HG03565 (cell line): ENCODE measurements at regions not wholly inside any gene's neighbourhood (a gene's known extent, or its start where the extent isn't known, plus 50 kb on each side); places are given as distances from the start of the nearest gene placed in this dataset.

ENCODE experiments used
- ATAC-seq: cut with Tn5 transposase; IDR thresholded peaks from one replicate; pipeline ENCODE4 v1.9.1; 2021; ENCODE audit warnings: mild to moderate bottlenecking, moderate library complexity; ENCODE audit not compliant: unreplicated experiment

GRCh38 chr21:41653954-41654491 is 112.8 kb downstream of the RIPK4 start:
- ATAC-seq = no peak

DNA sequence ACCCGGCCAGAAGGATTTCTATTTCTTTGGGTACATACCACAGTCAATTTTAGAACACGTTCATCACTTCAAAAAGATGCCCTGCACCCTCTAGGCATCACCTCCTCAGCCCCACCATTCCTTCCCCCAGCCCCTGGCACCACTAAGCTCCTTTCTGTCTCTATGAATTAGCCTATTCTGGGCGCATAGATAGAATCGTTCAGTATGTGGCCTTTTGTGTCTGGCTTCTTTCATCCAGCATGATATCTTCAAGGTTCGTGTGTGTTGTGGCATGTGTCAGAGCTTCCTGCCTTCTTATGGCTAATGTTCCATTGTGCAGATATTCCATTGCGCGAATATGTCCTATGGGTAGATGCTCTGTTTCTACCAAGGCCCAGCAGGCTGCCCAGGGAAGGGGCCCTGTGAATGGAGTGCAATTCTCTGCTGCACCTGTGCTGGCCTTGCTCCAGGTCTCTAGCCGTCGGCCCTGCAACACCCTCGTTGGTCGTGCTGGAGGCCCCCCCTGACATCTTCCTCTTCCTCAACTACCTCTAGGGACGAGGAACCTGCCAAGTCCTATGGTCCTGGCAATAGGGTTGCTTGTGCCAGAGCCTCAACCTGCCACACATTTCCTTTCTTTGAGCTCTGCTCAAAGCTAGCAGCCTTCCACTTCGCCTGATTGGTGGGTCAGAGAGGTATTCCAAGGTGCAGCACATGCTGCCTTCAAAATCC is 113.5 kb downstream of the RIPK4 start:
- no peak for ATAC-seq

- no peak for ATAC-seq
Observed at GRCh38 chr21:41651830-41652229, 115.0 kb downstream of the RIPK4 start.

DNA sequence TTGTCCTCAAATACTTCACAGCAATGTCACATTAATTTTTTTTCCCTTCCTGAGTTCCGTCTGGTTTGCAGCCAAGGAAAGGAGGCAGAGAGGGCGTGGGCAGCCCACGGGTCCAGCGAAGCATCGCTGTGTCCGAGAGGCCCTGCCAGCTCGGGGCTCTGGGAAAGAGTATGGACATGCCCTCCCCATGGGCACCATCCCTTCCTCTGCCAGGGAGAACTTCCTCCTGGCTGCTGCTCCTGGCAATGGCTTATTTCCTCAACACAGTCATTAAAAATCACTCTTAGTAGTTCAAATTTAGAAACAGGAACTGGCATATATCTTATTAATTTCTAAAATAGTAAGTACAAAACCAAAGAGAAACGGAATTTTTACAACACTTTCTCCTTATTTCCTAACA is 115.4 kb downstream of the RIPK4 start:
- no peak for ATAC-seq

- ATAC-seq = no peak
Observed at GRCh38 chr21:41650526-41651145, 116.2 kb downstream of the RIPK4 start.

DNA sequence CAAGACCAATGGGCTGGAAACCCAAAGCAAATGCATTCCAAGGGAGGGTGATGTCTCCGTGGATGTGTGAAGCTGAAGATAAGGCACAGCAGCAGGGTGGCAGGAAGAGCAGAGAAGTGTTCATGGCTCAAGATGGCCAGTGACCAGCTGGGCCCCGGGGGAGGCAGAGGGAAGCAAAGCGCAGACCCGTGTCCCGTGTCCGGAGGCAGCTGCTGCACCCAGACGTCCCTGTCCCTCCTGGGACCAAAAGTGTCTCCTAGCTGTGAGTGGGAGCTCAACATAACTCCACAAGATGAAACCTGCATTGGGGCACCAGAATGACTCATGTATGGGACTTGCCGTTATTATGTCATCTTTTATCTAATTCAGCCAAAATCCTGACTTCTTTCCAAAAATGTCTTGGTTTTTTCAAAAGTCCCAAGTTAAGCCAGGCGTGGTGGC is 118.2 kb downstream of the RIPK4 start:
- ATAC-seq = no peak

GRCh38 chr21:41647806-41648561 is 118.9 kb downstream of the RIPK4 start:
- ATAC-seq = no peak

DNA sequence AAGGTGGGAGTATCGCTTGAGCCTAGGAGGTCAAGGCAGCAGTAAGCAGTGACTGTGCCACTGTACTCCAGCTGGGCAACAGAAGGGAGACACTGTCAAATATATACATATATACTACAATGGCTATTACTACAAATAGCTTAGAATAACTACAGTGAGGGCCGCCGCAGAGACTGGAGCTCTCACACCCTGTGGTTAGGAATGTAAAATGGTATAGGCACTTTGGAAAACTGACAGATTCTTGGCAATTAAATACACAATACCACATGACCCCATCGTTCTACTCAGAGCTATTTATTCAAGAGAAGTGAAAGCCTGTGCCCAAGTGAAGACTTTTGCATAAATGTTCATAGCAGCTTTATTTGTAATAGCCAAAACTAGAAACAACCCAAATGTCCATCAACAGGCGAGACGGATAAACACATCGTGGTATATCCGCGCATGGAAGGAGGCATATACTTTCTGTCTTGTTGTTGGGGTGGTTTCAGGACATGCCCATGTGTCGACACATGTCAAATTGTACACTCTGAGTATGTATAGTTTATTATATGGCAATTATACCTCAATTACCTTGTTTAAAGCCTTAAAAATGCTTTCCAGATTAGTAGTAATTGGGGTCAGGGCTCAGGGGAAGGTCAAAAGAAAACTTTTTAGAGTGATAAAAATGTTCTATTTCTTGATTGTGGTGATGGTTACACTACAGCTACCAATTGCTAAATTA is 123.4 kb downstream of the RIPK4 start:
- no peak for ATAC-seq

DNA sequence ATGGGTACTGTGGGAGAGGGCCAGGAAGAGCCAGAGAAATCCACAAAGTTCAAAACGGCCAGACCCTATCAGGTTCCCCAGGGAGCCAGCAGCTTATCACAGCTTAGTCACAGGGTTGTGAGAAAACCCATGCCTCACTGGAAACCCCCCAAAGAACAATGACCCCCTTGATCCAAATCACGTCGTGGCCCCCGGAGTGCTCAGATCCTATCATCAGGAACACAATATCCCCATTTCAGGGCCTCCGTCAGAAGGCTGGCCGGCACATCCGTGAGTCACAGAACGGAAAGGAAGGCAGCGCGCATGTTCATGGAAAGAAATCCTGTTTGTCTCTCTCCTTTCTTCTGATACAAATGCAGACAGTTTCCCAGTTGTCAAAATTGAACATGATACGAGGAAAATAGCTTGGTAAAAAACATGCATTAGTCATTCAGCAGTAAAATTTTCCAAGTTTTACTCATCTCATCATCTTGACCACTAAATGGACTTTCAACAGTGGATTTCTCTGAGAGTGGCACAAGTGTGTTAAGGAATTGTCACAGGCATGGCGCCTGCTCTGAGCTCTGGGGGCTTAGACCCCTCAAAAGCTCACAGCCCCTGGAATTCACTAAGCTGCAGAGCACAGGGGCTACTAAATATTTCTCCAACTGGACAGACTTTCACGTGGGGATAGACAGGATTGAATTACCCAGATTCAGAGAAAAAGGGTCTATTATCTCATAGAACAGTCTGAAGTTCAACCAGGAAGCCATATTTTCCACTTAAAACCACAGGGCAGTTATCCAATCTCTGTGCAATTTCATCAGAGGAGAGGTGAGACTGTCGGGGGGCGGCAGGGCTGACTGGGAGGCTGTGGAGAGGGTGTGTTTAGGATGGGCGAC is 124.8 kb downstream of the RIPK4 start:
- ATAC-seq = no peak

GRCh38 chr21:41641510-41641815 is 125.4 kb downstream of the RIPK4 start:
- ATAC-seq = no peak

DNA sequence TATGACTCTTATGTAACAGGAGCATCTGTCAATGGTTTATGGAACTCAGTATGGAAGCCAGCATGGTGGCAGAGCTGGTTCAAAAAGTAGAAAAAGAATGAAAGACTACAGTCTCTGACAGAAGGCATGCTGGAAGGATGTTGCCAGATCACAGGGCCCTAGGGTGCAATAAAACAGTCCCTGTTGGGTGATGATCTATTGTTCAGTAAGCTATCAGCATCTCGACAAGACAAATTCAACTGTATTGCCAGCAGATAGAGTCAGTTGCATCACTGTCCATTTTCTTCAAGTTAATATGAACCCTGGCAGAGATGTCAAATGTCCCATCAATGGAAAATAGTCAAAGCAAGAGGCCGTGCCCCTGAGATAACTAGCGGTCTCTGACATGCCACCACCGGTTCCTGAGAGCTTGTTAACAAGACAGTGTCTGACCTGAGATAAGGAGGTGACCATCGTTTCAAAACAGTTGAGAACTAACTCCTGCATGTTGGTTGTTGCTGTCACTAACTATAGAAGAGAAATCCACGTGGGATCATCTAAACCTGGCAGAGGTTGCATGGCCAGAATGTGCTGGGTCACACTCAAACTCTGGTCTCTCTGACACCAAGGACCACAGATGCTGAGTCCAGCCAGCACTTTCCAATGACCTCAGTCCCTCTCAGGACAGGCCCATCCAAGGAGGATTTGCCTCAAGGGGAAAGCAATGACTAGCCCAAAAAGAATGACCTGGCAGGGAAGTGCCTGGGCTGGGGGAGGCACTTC is 125.9 kb downstream of the RIPK4 start:
- ATAC-seq = no peak

GRCh38 chr21:41639766-41640165 is 127.1 kb downstream of the RIPK4 start:
- ATAC-seq = no peak

- ATAC-seq = no peak
Observed at GRCh38 chr21:41639336-41639735, 127.5 kb downstream of the RIPK4 start.

- ATAC-seq = no peak
Observed at GRCh38 chr21:41638201-41638790, 128.6 kb downstream of the RIPK4 start.

DNA sequence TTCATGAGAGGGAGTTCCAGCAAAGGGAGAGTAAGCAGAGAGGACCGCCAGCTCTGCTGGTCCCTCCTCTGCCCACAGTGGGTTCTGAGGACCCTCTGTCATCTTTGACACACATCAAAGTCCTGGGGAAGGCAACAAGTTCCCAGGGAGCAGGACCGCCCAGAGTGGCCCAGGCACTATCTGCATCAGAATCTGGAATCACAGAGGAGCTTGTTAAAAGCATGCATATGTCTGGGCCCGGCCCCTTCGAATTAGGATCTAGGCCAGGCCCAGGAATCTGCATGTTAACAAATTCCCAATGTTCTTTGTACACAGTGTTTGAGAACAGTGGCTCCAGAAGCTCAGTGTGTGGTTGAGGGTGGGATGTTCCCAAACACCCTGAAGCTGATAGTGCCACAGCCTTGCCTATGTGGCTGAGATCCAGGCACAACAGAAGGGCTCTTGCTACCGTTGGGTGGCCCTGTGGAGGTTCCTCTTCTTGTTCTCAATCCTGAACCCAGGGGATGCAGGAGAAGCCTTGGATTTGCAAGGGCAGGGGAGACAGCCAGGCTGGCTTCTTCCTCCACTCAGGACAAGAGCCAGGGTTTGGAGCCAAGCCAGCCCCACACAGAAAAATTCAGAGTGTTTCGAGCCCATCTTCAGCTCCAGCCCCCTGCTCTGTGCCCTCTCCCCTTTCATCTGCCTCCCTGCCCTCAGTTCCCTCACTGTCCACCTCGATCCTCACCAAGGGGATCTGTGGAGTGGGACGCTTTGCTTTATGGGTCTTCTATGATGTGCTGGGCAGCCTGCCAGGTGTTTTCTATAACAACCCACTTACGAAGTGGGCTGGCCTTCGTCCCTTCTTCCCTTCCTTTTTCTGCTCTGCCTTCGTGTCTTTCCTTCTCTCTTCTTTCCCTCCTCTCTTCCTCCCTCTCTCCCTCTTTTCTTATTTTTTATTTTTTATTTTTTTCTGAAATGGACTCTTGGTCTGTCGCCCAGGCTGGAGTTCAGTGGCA is 129.0 kb upstream of the TMPRSS2 start:
- ATAC-seq = no peak

- no peak for ATAC-seq
Observed at GRCh38 chr21:41635874-41636273, 127.9 kb upstream of the TMPRSS2 start.

- ATAC-seq = no peak
Observed at GRCh38 chr21:41634858-41635257, 126.9 kb upstream of the TMPRSS2 start.

GRCh38 chr21:41634211-41634694 is 126.3 kb upstream of the TMPRSS2 start:
- no peak for ATAC-seq
